ENCODE measurements at regions not wholly inside any gene's neighbourhood (a gene's known extent, or its start where the extent isn't known, plus 50 kb on each side); places are given as distances from the start of the nearest gene placed in this dataset.

DNA sequence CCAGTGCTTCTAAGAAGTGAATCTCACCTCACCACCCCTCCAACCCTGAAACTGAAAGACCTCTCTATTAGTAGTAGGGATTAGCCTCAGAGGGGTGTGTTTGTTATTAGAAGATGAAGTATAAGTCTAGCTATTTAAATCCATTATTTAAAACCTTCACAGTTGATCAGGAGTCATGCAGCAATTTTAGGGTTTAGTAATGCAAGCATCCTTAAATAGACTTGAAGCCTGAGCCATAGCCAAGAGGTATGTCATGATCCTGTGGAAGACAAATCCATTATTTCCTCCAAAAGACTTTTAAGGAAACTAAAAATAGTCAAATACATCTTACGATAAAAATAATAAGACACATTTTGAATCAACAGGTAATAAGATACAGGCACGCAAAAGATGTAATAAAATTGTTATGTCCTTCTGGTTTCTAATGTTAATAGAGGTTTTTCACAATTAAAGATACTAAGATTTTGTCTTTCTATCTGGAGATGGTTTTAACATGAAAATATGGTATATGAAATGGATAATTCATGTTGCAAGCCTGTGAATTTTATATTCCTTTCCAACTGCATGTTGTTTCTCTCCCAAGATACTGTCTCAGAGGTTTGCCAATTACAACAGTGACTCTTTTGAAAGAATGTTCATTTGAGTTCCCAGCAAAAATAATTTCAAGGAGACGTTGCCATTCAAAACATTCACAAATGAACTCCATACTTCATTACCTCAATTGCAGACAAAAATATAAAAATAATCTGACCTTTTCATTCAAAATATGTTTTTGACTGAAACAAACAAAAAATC lies 68.0 kb downstream of the LUZP4 start:
- H3K27ac ChIP-seq (ENCODE audit: control insufficient read depth, insufficient read depth): no peak overlapping the region
- POLR2A ChIA-PET: no interaction called here
- H3K4me2 ChIP-seq (ENCODE audit: control insufficient read depth, insufficient read depth): no peak overlapping the region
- 1% methylated on average over 3 of the region's 3 CpGs for WGBS (ENCODE audit: insufficient coverage, insufficient replicate concordance, low lambda C conversion rate, missing lambda C conversion rate)
- peak; percentile 48 for ATAC-seq
- RAD21 ChIA-PET (ENCODE audit: unreplicated experiment): no interaction called here
- no peak overlapping the region for H2AFZ ChIP-seq (ENCODE audit: control insufficient read depth, low read depth, low read length)
- FAIRE-seq: no peak
- DNase-seq (ENCODE audit: low read depth, low spot score): no peak
- no peak overlapping the region for H3K9ac ChIP-seq (ENCODE audit: control insufficient read depth, insufficient read depth, low read length)
- CTCF ChIA-PET: interaction anchor here (1.6 kb wide), 1 partner anchor 21 kb away, joined by 4 read pairs; no protein-coding TSS in a partner anchor
- no TSS peak for BruUV-seq (replicated peaks)
- no peaks in the 10 kb centered on the region for H3K36me3 ChIP-seq (ENCODE audit: control insufficient read depth in 2 of 2, insufficient read depth in 2 of 2, low read length in 1 of 2)
- SMC1A ChIA-PET (ENCODE audit: uncharacterized antibody, unreplicated experiment): no interaction called here
- in situ Hi-C loops (cut with MboI): no loop called here
- H3K27me3 ChIP-seq (replicated peaks in 1 of 2; ENCODE audit: control insufficient read depth in 2 of 2, insufficient read depth in 2 of 2, low read length in 1 of 2): no peaks in the 10 kb centered on the region
- H3K79me2 ChIP-seq (ENCODE audit: control insufficient read depth, insufficient read depth, low read length): no peaks in the 10 kb centered on the region
- no peaks in the 10 kb centered on the region for H3K4me1 ChIP-seq (ENCODE audit: control insufficient read depth, insufficient read depth, low read length)
- intact Hi-C loops (cut with micrococcal nuclease; ENCODE audit: unreplicated experiment): no loop called here
- H3K9me3 ChIP-seq (replicated peaks; ENCODE audit: control insufficient read depth, insufficient read depth, low read length): no peaks in the 10 kb centered on the region
- no peaks in the 10 kb centered on the region for H4K20me1 ChIP-seq (ENCODE audit: control insufficient read depth, insufficient read depth)
- no peak overlapping the region for H3K4me3 ChIP-seq
- TF ChIP-seq DPF2 (IDR thresholded peaks at IDR 0.05) (no peak), SREBF2 (IDR thresholded peaks at IDR 0.05; ENCODE audit: low read length) (no peak), SMAD1 (IDR thresholded peaks at IDR 0.05; ENCODE audit: low read depth, partially characterized antibody) (no peak), MTA3 (IDR thresholded peaks at IDR 0.05; ENCODE audit: borderline replicate concordance, low read length) (no peak), ZSCAN29 (IDR thresholded peaks at IDR 0.05) (no peak), ZNF274 (IDR thresholded peaks at IDR 0.05; ENCODE audit: insufficient read depth, insufficient read length) (no peak), SMAD5 (IDR thresholded peaks at IDR 0.05; ENCODE audit: low read depth) (no peak)
- TF ChIP-seq, protein P1, sequence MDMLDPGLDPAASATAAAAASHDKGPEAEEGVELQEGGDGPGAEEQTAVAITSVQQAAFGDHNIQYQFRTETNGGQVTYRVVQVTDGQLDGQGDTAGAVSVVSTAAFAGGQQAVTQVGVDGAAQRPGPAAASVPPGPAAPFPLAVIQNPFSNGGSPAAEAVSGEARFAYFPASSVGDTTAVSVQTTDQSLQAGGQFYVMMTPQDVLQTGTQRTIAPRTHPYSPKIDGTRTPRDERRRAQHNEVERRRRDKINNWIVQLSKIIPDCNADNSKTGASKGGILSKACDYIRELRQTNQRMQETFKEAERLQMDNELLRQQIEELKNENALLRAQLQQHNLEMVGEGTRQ (IDR thresholded peaks at IDR 0.05; ENCODE audit: borderline replicate concordance, low read depth, low read length): no peak
- TF ChIP-seq, protein P2, sequence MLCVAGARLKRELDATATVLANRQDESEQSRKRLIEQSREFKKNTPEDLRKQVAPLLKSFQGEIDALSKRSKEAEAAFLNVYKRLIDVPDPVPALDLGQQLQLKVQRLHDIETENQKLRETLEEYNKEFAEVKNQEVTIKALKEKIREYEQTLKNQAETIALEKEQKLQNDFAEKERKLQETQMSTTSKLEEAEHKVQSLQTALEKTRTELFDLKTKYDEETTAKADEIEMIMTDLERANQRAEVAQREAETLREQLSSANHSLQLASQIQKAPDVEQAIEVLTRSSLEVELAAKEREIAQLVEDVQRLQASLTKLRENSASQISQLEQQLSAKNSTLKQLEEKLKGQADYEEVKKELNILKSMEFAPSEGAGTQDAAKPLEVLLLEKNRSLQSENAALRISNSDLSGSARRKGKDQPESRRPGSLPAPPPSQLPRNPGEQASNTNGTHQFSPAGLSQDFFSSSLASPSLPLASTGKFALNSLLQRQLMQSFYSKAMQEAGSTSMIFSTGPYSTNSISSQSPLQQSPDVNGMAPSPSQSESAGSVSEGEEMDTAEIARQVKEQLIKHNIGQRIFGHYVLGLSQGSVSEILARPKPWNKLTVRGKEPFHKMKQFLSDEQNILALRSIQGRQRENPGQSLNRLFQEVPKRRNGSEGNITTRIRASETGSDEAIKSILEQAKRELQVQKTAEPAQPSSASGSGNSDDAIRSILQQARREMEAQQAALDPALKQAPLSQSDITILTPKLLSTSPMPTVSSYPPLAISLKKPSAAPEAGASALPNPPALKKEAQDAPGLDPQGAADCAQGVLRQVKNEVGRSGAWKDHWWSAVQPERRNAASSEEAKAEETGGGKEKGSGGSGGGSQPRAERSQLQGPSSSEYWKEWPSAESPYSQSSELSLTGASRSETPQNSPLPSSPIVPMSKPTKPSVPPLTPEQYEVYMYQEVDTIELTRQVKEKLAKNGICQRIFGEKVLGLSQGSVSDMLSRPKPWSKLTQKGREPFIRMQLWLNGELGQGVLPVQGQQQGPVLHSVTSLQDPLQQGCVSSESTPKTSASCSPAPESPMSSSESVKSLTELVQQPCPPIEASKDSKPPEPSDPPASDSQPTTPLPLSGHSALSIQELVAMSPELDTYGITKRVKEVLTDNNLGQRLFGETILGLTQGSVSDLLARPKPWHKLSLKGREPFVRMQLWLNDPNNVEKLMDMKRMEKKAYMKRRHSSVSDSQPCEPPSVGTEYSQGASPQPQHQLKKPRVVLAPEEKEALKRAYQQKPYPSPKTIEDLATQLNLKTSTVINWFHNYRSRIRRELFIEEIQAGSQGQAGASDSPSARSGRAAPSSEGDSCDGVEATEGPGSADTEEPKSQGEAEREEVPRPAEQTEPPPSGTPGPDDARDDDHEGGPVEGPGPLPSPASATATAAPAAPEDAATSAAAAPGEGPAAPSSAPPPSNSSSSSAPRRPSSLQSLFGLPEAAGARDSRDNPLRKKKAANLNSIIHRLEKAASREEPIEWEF (IDR thresholded peaks at IDR 0.05; ENCODE audit: insufficient replicate concordance, low read depth, low read length): no peak
- TF ChIP-seq, protein P3, sequence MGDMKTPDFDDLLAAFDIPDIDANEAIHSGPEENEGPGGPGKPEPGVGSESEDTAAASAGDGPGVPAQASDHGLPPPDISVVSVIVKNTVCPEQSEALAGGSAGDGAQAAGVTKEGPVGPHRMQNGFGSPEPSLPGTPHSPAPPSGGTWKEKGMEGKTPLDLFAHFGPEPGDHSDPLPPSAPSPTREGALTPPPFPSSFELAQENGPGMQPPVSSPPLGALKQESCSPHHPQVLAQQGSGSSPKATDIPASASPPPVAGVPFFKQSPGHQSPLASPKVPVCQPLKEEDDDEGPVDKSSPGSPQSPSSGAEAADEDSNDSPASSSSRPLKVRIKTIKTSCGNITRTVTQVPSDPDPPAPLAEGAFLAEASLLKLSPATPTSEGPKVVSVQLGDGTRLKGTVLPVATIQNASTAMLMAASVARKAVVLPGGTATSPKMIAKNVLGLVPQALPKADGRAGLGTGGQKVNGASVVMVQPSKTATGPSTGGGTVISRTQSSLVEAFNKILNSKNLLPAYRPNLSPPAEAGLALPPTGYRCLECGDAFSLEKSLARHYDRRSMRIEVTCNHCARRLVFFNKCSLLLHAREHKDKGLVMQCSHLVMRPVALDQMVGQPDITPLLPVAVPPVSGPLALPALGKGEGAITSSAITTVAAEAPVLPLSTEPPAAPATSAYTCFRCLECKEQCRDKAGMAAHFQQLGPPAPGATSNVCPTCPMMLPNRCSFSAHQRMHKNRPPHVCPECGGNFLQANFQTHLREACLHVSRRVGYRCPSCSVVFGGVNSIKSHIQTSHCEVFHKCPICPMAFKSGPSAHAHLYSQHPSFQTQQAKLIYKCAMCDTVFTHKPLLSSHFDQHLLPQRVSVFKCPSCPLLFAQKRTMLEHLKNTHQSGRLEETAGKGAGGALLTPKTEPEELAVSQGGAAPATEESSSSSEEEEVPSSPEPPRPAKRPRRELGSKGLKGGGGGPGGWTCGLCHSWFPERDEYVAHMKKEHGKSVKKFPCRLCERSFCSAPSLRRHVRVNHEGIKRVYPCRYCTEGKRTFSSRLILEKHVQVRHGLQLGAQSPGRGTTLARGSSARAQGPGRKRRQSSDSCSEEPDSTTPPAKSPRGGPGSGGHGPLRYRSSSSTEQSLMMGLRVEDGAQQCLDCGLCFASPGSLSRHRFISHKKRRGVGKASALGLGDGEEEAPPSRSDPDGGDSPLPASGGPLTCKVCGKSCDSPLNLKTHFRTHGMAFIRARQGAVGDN (IDR thresholded peaks at IDR 0.05): no peak
- TF ChIP-seq, protein P4, sequence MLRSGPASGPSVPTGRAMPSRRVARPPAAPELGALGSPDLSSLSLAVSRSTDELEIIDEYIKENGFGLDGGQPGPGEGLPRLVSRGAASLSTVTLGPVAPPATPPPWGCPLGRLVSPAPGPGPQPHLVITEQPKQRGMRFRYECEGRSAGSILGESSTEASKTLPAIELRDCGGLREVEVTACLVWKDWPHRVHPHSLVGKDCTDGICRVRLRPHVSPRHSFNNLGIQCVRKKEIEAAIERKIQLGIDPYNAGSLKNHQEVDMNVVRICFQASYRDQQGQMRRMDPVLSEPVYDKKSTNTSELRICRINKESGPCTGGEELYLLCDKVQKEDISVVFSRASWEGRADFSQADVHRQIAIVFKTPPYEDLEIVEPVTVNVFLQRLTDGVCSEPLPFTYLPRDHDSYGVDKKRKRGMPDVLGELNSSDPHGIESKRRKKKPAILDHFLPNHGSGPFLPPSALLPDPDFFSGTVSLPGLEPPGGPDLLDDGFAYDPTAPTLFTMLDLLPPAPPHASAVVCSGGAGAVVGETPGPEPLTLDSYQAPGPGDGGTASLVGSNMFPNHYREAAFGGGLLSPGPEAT (IDR thresholded peaks at IDR 0.05; ENCODE audit: low read depth): no peak
